CD4-positive, alpha-beta T cell (primary cell): ENCODE measurements at regions not wholly inside any gene's neighbourhood (a gene's known extent, or its start where the extent isn't known, plus 50 kb on each side); places are given as distances from the start of the nearest gene placed in this dataset.

Source experiments
- ATAC-seq: fragments of 200-7000 bp; cut with Tn5 transposase; one replicate; pipeline ENCODE4 v1.10.0; 2022; ENCODE audit warnings: mild to moderate bottlenecking; ENCODE audit not compliant: poor library complexity
- CTCF ChIA-PET: fragments of 350-600 bp; sonication (Branson Sonifier 250); formaldehyde crosslinking; loops from one replicate; lab custom pipeline; 2021; ENCODE audit warnings: antibody characterized with exemption, inconsistent platforms; lab: Charles Lee
- POLR2A ChIA-PET: fragments of 350-600 bp; sonication (Branson Sonifier 250); formaldehyde crosslinking; loops from one replicate; lab custom pipeline; 2021; ENCODE audit warnings: antibody characterized with exemption, inconsistent platforms; lab: Charles Lee
- DNase-seq, 14 experiments: peaks; one replicate each; pipeline ENCODE4 v3.0.0-alpha.2; 2013 to 2020; ENCODE audit warnings: mixed read lengths in 2 of 14
- H3K27ac ChIP-seq, 2 donors: one replicate each; pipeline versions ENCODE4 v1.5.1 to v1.7.0; 2013; ENCODE audit warnings: low read length in 2 of 2, low read depth in 1 of 2, mild to moderate bottlenecking in 1 of 2
- H3K27me3 ChIP-seq, 2 experiments: 1 replicate in 1 of 2; 2 replicates in 1 of 2; pipeline versions ENCODE4 v1.6.1 to v1.7.0; 2013; ENCODE audit warnings: low read length in 2 of 2, control low read depth in 1 of 2, mild to moderate bottlenecking in 1 of 2, moderate library complexity in 1 of 2; ENCODE audit not compliant: insufficient read depth in 2 of 2, control insufficient read depth in 1 of 2
- H3K36me3 ChIP-seq: one replicate; pipeline ENCODE4 v1.6.1; 2013; ENCODE audit warnings: low read length, control low read depth; ENCODE audit not compliant: insufficient read depth
- H3K4me1 ChIP-seq: one replicate; pipeline ENCODE4 v1.6.1; 2013; ENCODE audit warnings: low read length, control low read depth; ENCODE audit not compliant: insufficient read depth
- H3K4me3 ChIP-seq: one replicate; pipeline ENCODE4 v1.5.1; 2013; ENCODE audit warnings: mild to moderate bottlenecking, low read length, moderate library complexity
- H3K9me3 ChIP-seq, 2 experiments: 1 replicate in 1 of 2; 2 replicates in 1 of 2; pipeline versions ENCODE4 v1.6.1 to v1.7.0; 2013; ENCODE audit warnings: low read length in 2 of 2, mild to moderate bottlenecking in 2 of 2, control low read depth in 1 of 2, moderate library complexity in 1 of 2; ENCODE audit not compliant: control insufficient read depth in 1 of 2, insufficient read depth in 1 of 2
- H3K27ac Mint-ChIP-seq: one replicate; pipeline ENCODE4 v1.8.0; 2020; ENCODE audit warnings: mixed read lengths
- H3K27me3 Mint-ChIP-seq: one replicate; pipeline ENCODE4 v1.8.0; 2021; ENCODE audit warnings: mixed read lengths
- H3K36me3 Mint-ChIP-seq: one replicate; pipeline ENCODE4 v1.8.0; 2021; ENCODE audit warnings: low read depth, mixed read lengths
- H3K4me1 Mint-ChIP-seq: one replicate; pipeline ENCODE4 v1.8.0; 2021; ENCODE audit warnings: low read depth, mixed read lengths
- H3K4me3 Mint-ChIP-seq: one replicate; pipeline ENCODE4 v1.8.0; 2020; ENCODE audit warnings: mild to moderate bottlenecking, mixed read lengths
- H3K9me3 Mint-ChIP-seq: one replicate; pipeline ENCODE4 v1.8.0; 2020; ENCODE audit warnings: mixed read lengths
- CTCF ChIP-seq: fragments of 200-600 bp; IDR thresholded peaks from one replicate; pipeline ENCODE4 v1.8.0; 2022; ENCODE audit warnings: antibody characterized with exemption, mild to moderate bottlenecking
- intact Hi-C, 2 experiments: fragments of 100-400 bp; cut with DNase I in 1 of 2; cut with micrococcal nuclease in 1 of 2; formaldehyde crosslinking; loops; one replicate each; pipeline versions ENCODE4 v1.15.1 to v1.9.0; 2023 to 2025; cut with DNase I, micrococcal nuclease

DNA sequence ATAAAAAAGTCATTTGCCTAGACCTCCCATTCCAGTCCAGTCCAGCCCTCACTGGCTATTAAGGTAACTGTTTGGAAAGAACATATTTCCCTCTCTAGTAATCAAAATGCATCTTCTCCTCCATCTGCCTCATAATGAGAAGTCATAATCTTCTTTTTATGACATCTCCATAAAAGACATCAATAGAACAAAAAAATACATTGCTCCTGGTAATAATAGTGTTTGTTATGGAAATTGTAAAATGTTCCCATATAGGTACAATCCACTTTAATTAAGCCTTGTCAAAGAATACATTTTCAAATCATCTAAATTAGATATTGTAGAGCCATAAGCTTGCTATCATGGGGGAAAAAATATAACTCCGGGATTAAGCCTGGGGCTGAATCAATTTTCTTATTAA, 461.6 kb downstream of the LRATD1 start:
- ChIA-PET POLR2A (no interaction called here), CTCF (no interaction called here)
- Histone ChIP-seq H3K4me3 (no peak overlapping the region), H3K27ac (no peak overlapping the region), H3K4me1 (no peaks in the 10 kb centered on the region), H3K9me3 (no peaks in the 10 kb centered on the region), H3K27me3 (no peaks in the 10 kb centered on the region), H3K36me3 (no peaks in the 10 kb centered on the region)
- H3K4me1 Mint-ChIP-seq = no peaks in the 10 kb centered on the region
- no peaks in the 10 kb centered on the region for H3K27me3 Mint-ChIP-seq
- no peak for DNase-seq
- no peak for ATAC-seq
- no peaks in the 10 kb centered on the region for H3K9me3 Mint-ChIP-seq
- no peak for TF ChIP-seq CTCF
- no peaks in the 10 kb centered on the region for H3K36me3 Mint-ChIP-seq
- intact Hi-C loops = no loop called here
- H3K27ac Mint-ChIP-seq = no peak overlapping the region
- no peak overlapping the region for H3K4me3 Mint-ChIP-seq

GRCh38 chr2:15096873-15097272, 464.3 kb downstream of the NBAS start:
- ATAC-seq = no peak
- DNase-seq = no peak
- Mint-ChIP-seq H3K27ac (no peak overlapping the region), H3K4me1 (no peaks in the 10 kb centered on the region), H3K36me3 (no peaks in the 10 kb centered on the region), H3K4me3 (no peak overlapping the region), H3K9me3 (no peaks in the 10 kb centered on the region), H3K27me3 (no peaks in the 10 kb centered on the region)
- Histone ChIP-seq H3K4me3 (no peak overlapping the region), H3K27me3 (no peaks in the 10 kb centered on the region), H3K9me3 (no peaks in the 10 kb centered on the region), H3K36me3 (no peaks in the 10 kb centered on the region), H3K4me1 (no peaks in the 10 kb centered on the region), H3K27ac (no peak overlapping the region)
- ChIA-PET CTCF (no interaction called here), POLR2A (no interaction called here)
- no peak for TF ChIP-seq CTCF
- intact Hi-C loops = no loop called here

DNA sequence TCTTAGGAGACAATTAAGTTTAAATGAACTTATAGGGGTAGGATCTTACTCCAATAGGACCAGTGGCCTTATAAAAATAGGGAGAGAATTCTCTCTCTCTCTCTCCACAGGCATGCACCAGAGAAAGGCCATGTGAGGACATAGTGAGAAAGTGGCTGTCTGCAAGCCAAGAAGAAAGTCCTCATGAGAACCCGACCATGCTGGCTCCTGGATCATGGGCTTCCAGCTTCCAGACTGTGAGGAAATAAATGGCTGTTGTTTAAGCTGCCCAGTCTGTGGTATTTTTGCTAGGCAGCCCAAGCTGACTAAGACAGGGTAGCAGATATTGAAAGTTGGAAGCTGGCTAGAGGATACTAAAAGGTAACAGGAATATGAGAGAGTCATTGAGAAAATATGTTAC, 454.0 kb downstream of the NBAS start:
- H3K4me1 ChIP-seq = no peaks in the 10 kb centered on the region
- Mint-ChIP-seq H3K9me3 (peaks cover 10% of the 10 kb centered on the region), H3K27ac (no peak overlapping the region), H3K4me3 (no peak overlapping the region), H3K36me3 (peaks cover 9% of the 10 kb centered on the region), H3K4me1 (no peaks in the 10 kb centered on the region), H3K27me3 (no peaks in the 10 kb centered on the region)
- H3K4me3 ChIP-seq = no peak overlapping the region
- no peak for TF ChIP-seq CTCF
- no peaks in the 10 kb centered on the region for H3K27me3 ChIP-seq
- ATAC-seq = no peak
- peaks cover 0 to 13% of the 10 kb centered on the region in 2 experiments for H3K9me3 ChIP-seq
- POLR2A ChIA-PET = no interaction called here
- no peak for DNase-seq
- no peak overlapping the region for H3K27ac ChIP-seq
- no peaks in the 10 kb centered on the region for H3K36me3 ChIP-seq
- CTCF ChIA-PET = no interaction called here
- intact Hi-C loops = no loop called here
